HCT116 (cell line): ENCODE measurements at regions not wholly inside any gene's neighbourhood (a gene's known extent, or its start where the extent isn't known, plus 50 kb on each side); places are given as distances from the start of the nearest gene placed in this dataset.

Source experiments
- ATF3 ChIP-seq: IDR thresholded peaks from 2 replicates; pipeline ENCODE4 v1.6.1; 2012
- CTCF ChIP-seq, 3 experiments: fragments of 200-600 bp in 1 of 3; sonication (generic) in 1 of 3; IDR thresholded peaks in 2 of 3; conservative IDR thresholded peaks in 1 of 3; 2 replicates each; pipeline ENCODE4 v1.5.1; 2012 to 2017; ENCODE audit warnings: low read depth in 2 of 3, low read length in 2 of 3, antibody characterized with exemption in 1 of 3, borderline replicate concordance in 1 of 3, control low read depth in 1 of 3, mild to moderate bottlenecking in 1 of 3, mixed read lengths in 1 of 3, mixed run types in 1 of 3, moderate library complexity in 1 of 3; ENCODE audit not compliant: insufficient read depth in 1 of 3
- ELF1 ChIP-seq: IDR thresholded peaks from 2 replicates; pipeline ENCODE4 v1.6.1; 2012; ENCODE audit warnings: low read depth, borderline replicate concordance
- EZH2 ChIP-seq: fragments of 200-600 bp; sonication (generic); IDR thresholded peaks from 2 replicates; pipeline ENCODE4 v1.6.1; 2017; ENCODE audit warnings: antibody characterized with exemption, mixed run types
- EZH2phosphoT487 ChIP-seq: fragments of 200-600 bp; IDR thresholded peaks from 2 replicates; pipeline ENCODE4 v1.6.1; 2018; ENCODE audit warnings: antibody characterized with exemption, borderline replicate concordance
- MAX ChIP-seq: IDR thresholded peaks from 2 replicates; pipeline ENCODE4 v1.6.1; 2012
- POLR2A ChIP-seq: IDR thresholded peaks from 2 replicates; pipeline ENCODE4 v1.7.0; 2011; ENCODE audit warnings: borderline replicate concordance; ENCODE audit not compliant: insufficient read depth, insufficient read length; ENCODE audit errors: extremely low read depth
- POLR2AphosphoS5 ChIP-seq: IDR thresholded peaks from 2 replicates; pipeline ENCODE4 v1.6.1; 2011; ENCODE audit warnings: mild to moderate bottlenecking, low read depth, low read length, moderate library complexity
- RAD21 ChIP-seq: IDR thresholded peaks from 2 replicates; pipeline ENCODE4 v1.6.1; 2012; ENCODE audit warnings: low read depth, mild to moderate bottlenecking
- REST ChIP-seq: IDR thresholded peaks from 2 replicates; pipeline ENCODE4 v1.6.1; 2012; ENCODE audit warnings: low read depth
- SIN3A ChIP-seq: IDR thresholded peaks from 2 replicates; pipeline ENCODE4 v1.6.1; 2012; ENCODE audit warnings: low read depth
- SP1 ChIP-seq: IDR thresholded peaks from 2 replicates; pipeline ENCODE4 v1.6.1; 2012; ENCODE audit warnings: low read depth
- SRF ChIP-seq: IDR thresholded peaks from 2 replicates; pipeline ENCODE4 v1.6.1; 2012; ENCODE audit warnings: low read depth
- YY1 ChIP-seq: IDR thresholded peaks from 2 replicates; pipeline ENCODE4 v1.6.1; 2011; ENCODE audit warnings: low read length, low read depth, moderate library complexity, mild to moderate bottlenecking; ENCODE audit not compliant: insufficient replicate concordance; ENCODE audit errors: extremely low read depth

GRCh38 chr9:92206488-92206887 is 87.0 kb downstream of the IARS1 start:
- TF ChIP-seq CTCF (IDR thresholded peaks at IDR 0.05 in 2 of 3, conservative IDR thresholded peaks at IDR 0.05 in 1 of 3; ENCODE audit: borderline replicate concordance in 1 of 3, insufficient read depth in 1 of 3, low read depth in 2 of 3, low read length in 2 of 3) (no peak), EZH2 (no peak), POLR2A (no peak), EZH2phosphoT487 (no peak), POLR2AphosphoS5 (no peak), RAD21 (no peak), ELF1 (no peak), MAX (no peak), REST (no peak), ATF3 (no peak), SRF (no peak), YY1 (no peak), SIN3A (no peak), SP1 (no peak)
